Left colon (tissue), 2 donors: ENCODE measurements at regions not wholly inside any gene's neighbourhood (a gene's known extent, or its start where the extent isn't known, plus 50 kb on each side); places are given as distances from the start of the nearest gene placed in this dataset.

Source experiments
- ATAC-seq: fragments of 200-7000 bp; cut with Tn5 transposase; one replicate; pipeline ENCODE4 v1.9.1; 2020; ENCODE audit warnings: mild to moderate bottlenecking, moderate library complexity
- DNase-seq, 2 donors: peaks; one replicate each; pipeline ENCODE4 v3.0.0-alpha.2; 2020
- intact Hi-C, 2 donors: fragments of 100-400 bp; cut with DNase I in 1 of 2; cut with micrococcal nuclease in 1 of 2; formaldehyde crosslinking; loops; one replicate each; pipeline versions ENCODE4 v1.11.2 to v1.14.0; 2022; cut with DNase I, micrococcal nuclease
- donor health status: DM: no; HTN: no; CAD: no.
- donor health status: DM: yes; HTN: yes; CAD: no.

GRCh38 chr1:94611681-94612475, 70.3 kb upstream of the F3 start:
- intact Hi-C loops, result no loop called here
- no peak for DNase-seq
- peak; percentile 69 for ATAC-seq

- intact Hi-C loops, result no loop called here
- DNase-seq (no peak), ATAC-seq (no peak)
Observed at GRCh38 chr1:94609619-94610018, 68.1 kb upstream of the F3 start.

GRCh38 chr1:94608852-94609530, 67.4 kb upstream of the F3 start:
- ATAC-seq (no peak), DNase-seq (no peak)
- intact Hi-C loops, result no loop called here

GRCh38 chr1:94608142-94608851, 66.7 kb upstream of the F3 start:
- intact Hi-C loops, result no loop called here
- peak; percentile 69 for ATAC-seq

GRCh38 chr1:94607398-94607797, 65.8 kb upstream of the F3 start:
- no peak for DNase-seq
- ATAC-seq, result no peak
- intact Hi-C loops, result no loop called here

More at GRCh38 chr1:94608142-94608851, 66.7 kb upstream of the F3 start:
- DNase-seq, result peak; percentile 38 to 65

GRCh38 chr1:94606471-94606870, 64.9 kb upstream of the F3 start:
- ATAC-seq (peak; percentile 12), DNase-seq (no peak)
- intact Hi-C loops, result no loop called here

GRCh38 chr1:94603663-94604062, 62.1 kb upstream of the F3 start:
- ATAC-seq (no peak), DNase-seq (no peak)
- intact Hi-C loops, result no loop called here

GRCh38 chr1:94602802-94603625, 61.5 kb upstream of the F3 start:
- no peak for DNase-seq
- peak; percentile 40 for ATAC-seq
- intact Hi-C loops, result no loop called here

GRCh38 chr1:94602316-94602715, 60.8 kb upstream of the F3 start:
- ATAC-seq, result peak; percentile 17
- intact Hi-C loops, result no loop called here
- peak; percentile 33 to 52 for DNase-seq

- intact Hi-C loops, result no loop called here
- ATAC-seq (no peak), DNase-seq (no peak)
Observed at GRCh38 chr1:94600556-94600955, 59.0 kb upstream of the F3 start.

- ATAC-seq, result no peak
- DNase-seq, result no peak
Observed at GRCh38 chr1:94599095-94599813, 57.7 kb upstream of the F3 start.

GRCh38 chr1:94597701-94598100, 56.1 kb upstream of the F3 start:
- ATAC-seq, result no peak
- intact Hi-C loops, result no loop called here
- no peak for DNase-seq

More at GRCh38 chr1:94599095-94599813, 57.7 kb upstream of the F3 start:
- intact Hi-C loops, result no loop called here

- no peak for ATAC-seq
- intact Hi-C loops, result no loop called here
- no peak for DNase-seq
Observed at GRCh38 chr1:94596260-94596659, 54.7 kb upstream of the F3 start.

- DNase-seq (no peak), ATAC-seq (peak; percentile 37)
- intact Hi-C loops, result no loop called here
Observed at GRCh38 chr1:94595658-94596057, 54.1 kb upstream of the F3 start.

GRCh38 chr1:94593611-94594010, 52.1 kb upstream of the F3 start:
- DNase-seq, result no peak
- intact Hi-C loops, result no loop called here
- no peak for ATAC-seq

- DNase-seq (no peak), ATAC-seq (no peak)
- intact Hi-C loops, result no loop called here
Observed at GRCh38 chr1:94592571-94592920, 51.0 kb upstream of the F3 start.

GRCh38 chr1:94591823-94592570, 50.4 kb upstream of the F3 start:
- intact Hi-C loops, result no loop called here
- ATAC-seq, result no peak
- no peak for DNase-seq
